PC-3 (cell line): ENCODE measurements at regions not wholly inside any gene's neighbourhood (a gene's known extent, or its start where the extent isn't known, plus 50 kb on each side); places are given as distances from the start of the nearest gene placed in this dataset.

Experiments used
- ATAC-seq: fragments of 200-7000 bp; cut with Tn5 transposase; 2 replicates; pipeline ENCODE4 v1.9.1; 2020; ENCODE audit warnings: mild to moderate bottlenecking, moderate library complexity
- BruUV-seq: library from RNA; stranded (reverse); fragments of 400-500 nt; replicated peaks from 2 replicates; lab custom pipeline; 2021; lab: Mats Ljungman, UMichigan
- CTCF ChIA-PET: fragments of 300-600 bp; sonication (Branson Sonifier 250); formaldehyde crosslinking; loops from one replicate; lab custom pipeline; 2022; ENCODE audit warnings: antibody characterized with exemption; lab: Charles Lee
- POLR2A ChIA-PET: fragments of 300-600 bp; sonication (Branson Sonifier 250); formaldehyde crosslinking; loops from one replicate; lab custom pipeline; 2022; ENCODE audit warnings: antibody characterized with exemption; ENCODE audit not compliant: unreplicated experiment; lab: Charles Lee
- DNase-seq: peaks from one replicate; pipeline ENCODE4 v3.0.0-alpha.2; 2015
- H2AFZ ChIP-seq: fragments of 300-600 bp; sonication (generic); 2 replicates; pipeline ENCODE4 v1.6.0; 2016; ENCODE audit warnings: antibody characterized with exemption, low read length
- H3F3A ChIP-seq: fragments of 300-600 bp; sonication (generic); one replicate; pipeline ENCODE4 v1.6.0; 2017; ENCODE audit warnings: antibody characterized with exemption, low read length, control low read depth, mild to moderate bottlenecking; ENCODE audit not compliant: unreplicated experiment
- H3K27ac ChIP-seq: fragments of 300-600 bp; sonication (generic); 2 replicates; pipeline ENCODE4 v1.5.1; 2016; ENCODE audit warnings: mild to moderate bottlenecking, low read length
- H3K27me3 ChIP-seq: fragments of 300-600 bp; sonication (generic); 2 replicates; pipeline ENCODE4 v1.6.1; 2016; ENCODE audit warnings: low read length, mixed read lengths
- H3K36me3 ChIP-seq: fragments of 300-600 bp; sonication (generic); 2 replicates; pipeline ENCODE4 v1.6.1; 2016; ENCODE audit warnings: low read depth, mixed run types, low read length, mixed read lengths
- H3K4me1 ChIP-seq: fragments of 300-600 bp; sonication (generic); 2 replicates; pipeline ENCODE4 v1.5.1; 2016; ENCODE audit warnings: low read length; ENCODE audit not compliant: insufficient read depth
- H3K4me2 ChIP-seq: fragments of 300-600 bp; sonication (generic); 2 replicates; pipeline ENCODE4 v1.6.0; 2016; ENCODE audit warnings: low read length
- H3K4me3 ChIP-seq: fragments of 300-600 bp; sonication (generic); 2 replicates; pipeline ENCODE4 v1.5.1; 2016; ENCODE audit warnings: mild to moderate bottlenecking, low read length, mixed read lengths
- H3K79me2 ChIP-seq: fragments of 300-600 bp; sonication (generic); 2 replicates; pipeline ENCODE4 v1.6.1; 2017; ENCODE audit warnings: low read length, mixed read lengths
- H3K9ac ChIP-seq: fragments of 300-600 bp; sonication (generic); 2 replicates; pipeline ENCODE4 v1.6.0; 2016; ENCODE audit warnings: mild to moderate bottlenecking, low read length
- H3K9me2 ChIP-seq: fragments of 300-600 bp; sonication (generic); replicated peaks from 2 replicates; pipeline ENCODE4 v1.6.1; 2016; ENCODE audit warnings: mixed run types, low read length, mixed read lengths
- H3K9me3 ChIP-seq: fragments of 300-600 bp; sonication (generic); 2 replicates; pipeline ENCODE4 v1.6.1; 2016; ENCODE audit warnings: low read length, mixed read lengths
- H4K20me1 ChIP-seq: fragments of 300-600 bp; sonication (generic); 2 replicates; pipeline ENCODE4 v1.6.1; 2016; ENCODE audit warnings: low read length, mixed read lengths
- CTCF ChIP-seq: fragments of 300-600 bp; sonication (generic); conservative IDR thresholded peaks from 2 replicates; pipeline ENCODE4 v1.5.1; 2017; ENCODE audit warnings: antibody characterized with exemption, low read depth, mild to moderate bottlenecking, low read length
- EZH2 ChIP-seq: fragments of 300-600 bp; sonication (generic); IDR thresholded peaks from one replicate; pipeline ENCODE4 v1.6.1; 2017; ENCODE audit warnings: antibody characterized with exemption, mild to moderate bottlenecking, low read length; ENCODE audit not compliant: unreplicated experiment
- EZH2phosphoT487 ChIP-seq: fragments of 300-600 bp; sonication (generic); IDR thresholded peaks from 2 replicates; pipeline ENCODE4 v1.6.1; 2018; ENCODE audit warnings: mild to moderate bottlenecking, antibody characterized with exemption, low read length, borderline replicate concordance
- intact Hi-C: fragments of 100-400 bp; cut with micrococcal nuclease; formaldehyde crosslinking; loops from 2 replicates; pipeline ENCODE4 v1.9.0; 2023

GRCh38 chr18:67239826-67240225 is 276.7 kb downstream of the DSEL start:
- Histone ChIP-seq H3F3A (no peaks in the 10 kb centered on the region), H3K9me2 (no peaks in the 10 kb centered on the region), H3K4me2 (no peak overlapping the region), H3K27ac (no peak overlapping the region), H3K4me3 (no peak overlapping the region), H3K79me2 (no peaks in the 10 kb centered on the region), H3K4me1 (peaks cover 4% of the 10 kb centered on the region; the same call in 1 of the 2 replicates), H3K27me3 (no peaks in the 10 kb centered on the region), H2AFZ (no peak overlapping the region), H3K36me3 (no peaks in the 10 kb centered on the region), H3K9ac (no peak overlapping the region), H4K20me1 (no peaks in the 10 kb centered on the region), H3K9me3 (no peaks in the 10 kb centered on the region)
- no TSS peak for BruUV-seq
- no peak for DNase-seq
- intact Hi-C loops: no loop called here
- no peak for TF ChIP-seq EZH2
- TF ChIP-seq CTCF: no peak
- TF ChIP-seq EZH2phosphoT487: no peak
- CTCF ChIA-PET: no interaction called here
- POLR2A ChIA-PET: no interaction called here
- ATAC-seq: no peak

- TF ChIP-seq EZH2phosphoT487 (no peak), EZH2 (no peak), CTCF (no peak)
- Histone ChIP-seq H3K9me2 (no peaks in the 10 kb centered on the region), H3K9ac (no peak overlapping the region), H3K27me3 (no peaks in the 10 kb centered on the region), H4K20me1 (no peaks in the 10 kb centered on the region), H3K4me3 (no peak overlapping the region), H3K79me2 (no peaks in the 10 kb centered on the region), H3K27ac (peak overlapping the region; percentile 12), H3K9me3 (no peaks in the 10 kb centered on the region), H3K4me2 (no peak overlapping the region), H3F3A (no peaks in the 10 kb centered on the region), H2AFZ (no peak overlapping the region), H3K4me1 (peaks cover 13% of the 10 kb centered on the region; the same call in 1 of the 2 replicates), H3K36me3 (no peaks in the 10 kb centered on the region)
- DNase-seq (no peak), ATAC-seq (no peak)
- intact Hi-C loops: no loop called here
- ChIA-PET CTCF (no interaction called here), POLR2A (no interaction called here)
- BruUV-seq: no TSS peak
Measured at GRCh38 chr18:67232991-67233390, 283.5 kb downstream of the DSEL start.

GRCh38 chr18:67232406-67232805 is 284.1 kb downstream of the DSEL start:
- BruUV-seq: no TSS peak
- ChIA-PET POLR2A (no interaction called here), CTCF (no interaction called here)
- ATAC-seq: peak; percentile 76
- Histone ChIP-seq H3K9ac (no peak overlapping the region), H3K79me2 (no peaks in the 10 kb centered on the region), H3K36me3 (no peaks in the 10 kb centered on the region), H2AFZ (0 out of 2 replicates have a peak overlapping the region, but pooled peaks have one; percentile 23), H3K4me3 (no peak overlapping the region), H3K27ac (peak overlapping the region; percentile 12), H3K4me2 (no peak overlapping the region), H4K20me1 (no peaks in the 10 kb centered on the region), H3K9me2 (no peaks in the 10 kb centered on the region), H3K4me1 (peaks cover 13% of the 10 kb centered on the region; the same call in 1 of the 2 replicates), H3F3A (no peaks in the 10 kb centered on the region), H3K27me3 (no peaks in the 10 kb centered on the region), H3K9me3 (no peaks in the 10 kb centered on the region)
- TF ChIP-seq EZH2: no peak
- no peak for TF ChIP-seq CTCF
- TF ChIP-seq EZH2phosphoT487: no peak
- intact Hi-C loops: no loop called here
- peak; percentile 67 for DNase-seq
